A673 (cell line): ENCODE measurements at regions not wholly inside any gene's neighbourhood (a gene's known extent, or its start where the extent isn't known, plus 50 kb on each side); places are given as distances from the start of the nearest gene placed in this dataset.

Experiments
- BruUV-seq: library from RNA; stranded (reverse); fragments of 400-500 nt; replicated peaks from 2 replicates; lab custom pipeline; 2021; lab: Mats Ljungman, UMichigan
- CTCF ChIA-PET: fragments of 300-600 bp; sonication (Branson Sonifier 250); formaldehyde crosslinking; loops from one replicate; lab custom pipeline; 2022; ENCODE audit warnings: antibody characterized with exemption; lab: Charles Lee
- POLR2A ChIA-PET: fragments of 300-600 bp; sonication (Branson Sonifier 250); formaldehyde crosslinking; loops from one replicate; lab custom pipeline; 2022; ENCODE audit warnings: antibody characterized with exemption; ENCODE audit not compliant: low non-redundant PET; lab: Charles Lee
- DNase-seq: peaks from one replicate; pipeline ENCODE4 v3.0.0-alpha.2; 2015; ENCODE audit warnings: low spot score
- H3K27ac ChIP-seq: fragments of 200-600 bp; sonication (generic); 2 replicates; pipeline ENCODE4 v1.5.1; 2016; ENCODE audit warnings: mixed run types, low read depth, mild to moderate bottlenecking, mixed read lengths, antibody characterized with exemption, low read length; ENCODE audit not compliant: poor library complexity, severe bottlenecking
- H3K27me3 ChIP-seq: fragments of 200-600 bp; sonication (generic); replicated peaks from 2 replicates; pipeline ENCODE4 v1.6.1; 2017; ENCODE audit warnings: mixed run types, low read depth, mild to moderate bottlenecking, mixed read lengths, antibody characterized with exemption, low read length; ENCODE audit not compliant: insufficient read depth, poor library complexity
- H3K36me3 ChIP-seq: fragments of 200-600 bp; sonication (generic); 2 replicates; pipeline ENCODE4 v1.6.1; 2016; ENCODE audit warnings: mixed run types, mild to moderate bottlenecking, mixed read lengths, antibody characterized with exemption, low read length; ENCODE audit not compliant: insufficient read depth, poor library complexity, severe bottlenecking
- H3K4me1 ChIP-seq: fragments of 200-600 bp; sonication (generic); 2 replicates; pipeline ENCODE4 v1.6.1; 2017; ENCODE audit warnings: mixed run types, mild to moderate bottlenecking, mixed read lengths, antibody characterized with exemption, low read length; ENCODE audit not compliant: insufficient read depth, poor library complexity, severe bottlenecking
- H3K4me3 ChIP-seq: fragments of 200-600 bp; sonication (generic); 2 replicates; pipeline ENCODE4 v1.5.1; 2016; ENCODE audit warnings: low read depth, mixed run types, mild to moderate bottlenecking, mixed read lengths, low read length; ENCODE audit not compliant: poor library complexity, severe bottlenecking
- H3K9me3 ChIP-seq: fragments of 200-600 bp; sonication (generic); 2 replicates; pipeline ENCODE4 v1.6.1; 2016; ENCODE audit warnings: mixed run types, low read depth, mild to moderate bottlenecking, mixed read lengths, antibody characterized with exemption, low read length; ENCODE audit not compliant: poor library complexity, severe bottlenecking
- EZH2 ChIP-seq: fragments of 200-600 bp; sonication (generic); IDR thresholded peaks from 2 replicates; pipeline ENCODE4 v1.6.1; 2017; ENCODE audit warnings: borderline replicate concordance, low read depth, mild to moderate bottlenecking, mixed read lengths, antibody characterized with exemption, low read length; ENCODE audit not compliant: poor library complexity, severe bottlenecking
- intact Hi-C: fragments of 100-400 bp; cut with micrococcal nuclease; formaldehyde crosslinking; loops from one replicate; pipeline ENCODE4 v1.10.0; 2022; ENCODE audit not compliant: unreplicated experiment
- TF ChIP-seq, protein P1 (sequence below): fragments of 300-800, 200-600 bp; sonication (generic); conservative IDR thresholded peaks from 2 replicates; pipeline ENCODE4 v1.5.1; 2017; ENCODE audit warnings: low read depth, mild to moderate bottlenecking, antibody characterized with exemption, low read length, moderate library complexity, mixed read lengths

DNA sequence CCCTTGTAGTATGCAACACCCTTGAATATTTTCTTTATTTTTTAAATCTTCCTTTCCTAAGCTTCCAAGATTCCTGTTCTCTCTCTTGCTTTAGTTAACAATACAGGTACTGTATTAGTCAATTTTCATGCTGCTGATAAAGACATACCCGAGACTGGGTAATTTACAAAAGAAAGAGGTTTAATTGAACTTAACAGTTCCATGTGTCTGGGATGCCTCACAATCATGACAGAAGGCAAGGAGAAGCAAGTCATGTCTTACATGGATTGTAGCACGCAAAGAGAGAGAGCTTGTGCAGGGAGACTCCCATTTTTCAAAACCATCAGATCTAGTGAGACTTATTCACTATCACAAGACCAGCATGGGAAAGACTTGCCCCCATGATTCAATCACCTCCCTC lies 1024.3 kb downstream of the PCDH9 start:
- ChIA-PET POLR2A (no interaction called here), CTCF (no interaction called here)
- Histone ChIP-seq H3K27me3 (no peaks in the 10 kb centered on the region), H3K36me3 (no peaks in the 10 kb centered on the region), H3K4me3 (no peak overlapping the region), H3K27ac (no peak overlapping the region), H3K4me1 (no peaks in the 10 kb centered on the region), H3K9me3 (no peaks in the 10 kb centered on the region)
- intact Hi-C loops: no loop called here
- no peak for DNase-seq
- BruUV-seq: no TSS peak
- no peak for TF ChIP-seq EZH2
- TF ChIP-seq, protein P1, sequence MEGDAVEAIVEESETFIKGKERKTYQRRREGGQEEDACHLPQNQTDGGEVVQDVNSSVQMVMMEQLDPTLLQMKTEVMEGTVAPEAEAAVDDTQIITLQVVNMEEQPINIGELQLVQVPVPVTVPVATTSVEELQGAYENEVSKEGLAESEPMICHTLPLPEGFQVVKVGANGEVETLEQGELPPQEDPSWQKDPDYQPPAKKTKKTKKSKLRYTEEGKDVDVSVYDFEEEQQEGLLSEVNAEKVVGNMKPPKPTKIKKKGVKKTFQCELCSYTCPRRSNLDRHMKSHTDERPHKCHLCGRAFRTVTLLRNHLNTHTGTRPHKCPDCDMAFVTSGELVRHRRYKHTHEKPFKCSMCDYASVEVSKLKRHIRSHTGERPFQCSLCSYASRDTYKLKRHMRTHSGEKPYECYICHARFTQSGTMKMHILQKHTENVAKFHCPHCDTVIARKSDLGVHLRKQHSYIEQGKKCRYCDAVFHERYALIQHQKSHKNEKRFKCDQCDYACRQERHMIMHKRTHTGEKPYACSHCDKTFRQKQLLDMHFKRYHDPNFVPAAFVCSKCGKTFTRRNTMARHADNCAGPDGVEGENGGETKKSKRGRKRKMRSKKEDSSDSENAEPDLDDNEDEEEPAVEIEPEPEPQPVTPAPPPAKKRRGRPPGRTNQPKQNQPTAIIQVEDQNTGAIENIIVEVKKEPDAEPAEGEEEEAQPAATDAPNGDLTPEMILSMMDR: no peak

GRCh38 chr13:66200555-66200954 lies 1029.6 kb downstream of the PCDH9 start:
- no peaks in the 10 kb centered on the region for H3K36me3 ChIP-seq
- no peak overlapping the region for H3K4me3 ChIP-seq
- no peaks in the 10 kb centered on the region for H3K9me3 ChIP-seq
- BruUV-seq: no TSS peak
- no peaks in the 10 kb centered on the region for H3K27me3 ChIP-seq
- intact Hi-C loops: no loop called here
- ChIA-PET CTCF (no interaction called here), POLR2A (no interaction called here)
- no peak overlapping the region for H3K27ac ChIP-seq
- H3K4me1 ChIP-seq: no peaks in the 10 kb centered on the region
- DNase-seq: no peak
- no peak for TF ChIP-seq EZH2
- TF ChIP-seq, protein P1: no peak

GRCh38 chr13:66195238-66195637 lies 1034.9 kb downstream of the PCDH9 start:
- POLR2A ChIA-PET: no interaction called here
- Histone ChIP-seq H3K36me3 (no peaks in the 10 kb centered on the region), H3K4me3 (no peak overlapping the region), H3K27ac (no peak overlapping the region), H3K9me3 (no peaks in the 10 kb centered on the region), H3K4me1 (no peaks in the 10 kb centered on the region), H3K27me3 (no peaks in the 10 kb centered on the region)
- no peak for TF ChIP-seq EZH2
- TF ChIP-seq, protein P1: no peak
- no peak for DNase-seq
- no TSS peak for BruUV-seq
- CTCF ChIA-PET: no interaction called here
- intact Hi-C loops: no loop called here
